Mesendoderm (in vitro differentiated cells): ENCODE measurements at regions not wholly inside any gene's neighbourhood (a gene's known extent, or its start where the extent isn't known, plus 50 kb on each side); places are given as distances from the start of the nearest gene placed in this dataset.

ENCODE experiments used
- DNase-seq: peaks from one replicate; pipeline ENCODE4 v3.0.0; 2013
- H2AK5ac ChIP-seq: 2 replicates; pipeline ENCODE4 v1.6.1; 2013; ENCODE audit warnings: low read length, inconsistent platforms
- H2BK120ac ChIP-seq: 2 replicates; pipeline ENCODE4 v1.6.1; 2013; ENCODE audit warnings: low read depth, mild to moderate bottlenecking, low read length, moderate library complexity, mixed read lengths
- H2BK15ac ChIP-seq: replicated peaks from 2 replicates; pipeline ENCODE4 v1.6.1; 2013; ENCODE audit warnings: low read depth, mild to moderate bottlenecking, moderate library complexity
- H2BK5ac ChIP-seq: 2 replicates; pipeline ENCODE4 v1.6.1; 2013; ENCODE audit warnings: low read length, inconsistent platforms
- H3K18ac ChIP-seq: 2 replicates; pipeline ENCODE4 v1.6.1; 2013; ENCODE audit warnings: mild to moderate bottlenecking, low read length, mixed read lengths
- H3K23ac ChIP-seq: one replicate; pipeline ENCODE4 v1.6.1; 2013; ENCODE audit warnings: low read length
- H3K27ac ChIP-seq: 2 replicates; pipeline ENCODE4 v1.5.1; 2013; ENCODE audit warnings: low read depth, mild to moderate bottlenecking, inconsistent platforms, low read length, moderate library complexity
- H3K27me3 ChIP-seq: 2 replicates; pipeline ENCODE4 v1.6.1; 2013; ENCODE audit warnings: low read length, control low read depth, mild to moderate bottlenecking, inconsistent platforms; ENCODE audit not compliant: insufficient read depth, poor library complexity
- H3K36me3 ChIP-seq: 2 replicates; pipeline ENCODE4 v1.6.1; 2013; ENCODE audit warnings: low read length, inconsistent platforms; ENCODE audit not compliant: control insufficient read depth, insufficient read depth
- H3K4ac ChIP-seq: one replicate; pipeline ENCODE4 v1.6.1; 2013; ENCODE audit warnings: low read depth, mild to moderate bottlenecking, low read length, moderate library complexity
- H3K4me1 ChIP-seq: 2 replicates; pipeline ENCODE4 v1.6.1; 2013; ENCODE audit warnings: low read depth, low read length, inconsistent platforms; ENCODE audit not compliant: control insufficient read depth
- H3K4me2 ChIP-seq: 2 replicates; pipeline ENCODE4 v1.6.1; 2013; ENCODE audit warnings: low read length
- H3K4me3 ChIP-seq: 2 replicates; pipeline ENCODE4 v1.5.1; 2013; ENCODE audit warnings: mild to moderate bottlenecking, low read length
- H3K56ac ChIP-seq: one replicate; pipeline ENCODE4 v1.6.1; 2013; ENCODE audit warnings: low read length
- H3K79me1 ChIP-seq: 2 replicates; pipeline ENCODE4 v1.6.1; 2013; ENCODE audit warnings: low read length, inconsistent platforms
- H3K79me2 ChIP-seq: 2 replicates; pipeline ENCODE4 v1.6.1; 2013; ENCODE audit warnings: mild to moderate bottlenecking, low read length; ENCODE audit not compliant: control insufficient read depth, insufficient read depth
- H3K9ac ChIP-seq: 2 replicates; pipeline ENCODE4 v1.6.1; 2013; ENCODE audit warnings: low read length, inconsistent platforms
- H4K5ac ChIP-seq: one replicate; pipeline ENCODE4 v1.6.1; 2013; ENCODE audit warnings: low read length
- H4K8ac ChIP-seq: one replicate; pipeline ENCODE4 v1.6.1; 2013; ENCODE audit warnings: low read depth, mild to moderate bottlenecking, control low read depth, low read length, moderate library complexity
- WGBS: extraction: QIAGEN DNeasy Blood & Tissue Kit; methylation state at CpG from one replicate; pipeline ENCODE4 v1.1.7; 2013; ENCODE audit warnings: low lambda C conversion rate, missing lambda C conversion rate; ENCODE audit not compliant: insufficient coverage; ENCODE audit errors: extremely low coverage; 5-methylcytosine and 5-hydroxymethylcytosine counted together

GRCh38 chr1:191905781-191906180 lies 252.5 kb upstream of the RGS18 start:
- no peaks in the 10 kb centered on the region for H3K27me3 ChIP-seq
- no peak overlapping the region for H2BK120ac ChIP-seq
- H4K5ac ChIP-seq, result no peak overlapping the region
- no peaks in the 10 kb centered on the region for H3K79me1 ChIP-seq
- H3K4ac ChIP-seq, result no peak overlapping the region
- H3K9ac ChIP-seq, result no peak overlapping the region
- no peak overlapping the region for H2BK15ac ChIP-seq
- no peak overlapping the region for H3K18ac ChIP-seq
- H3K4me3 ChIP-seq, result no peak overlapping the region
- H3K27ac ChIP-seq, result no peak overlapping the region
- H3K36me3 ChIP-seq, result no peaks in the 10 kb centered on the region
- H3K4me2 ChIP-seq, result no peak overlapping the region
- H3K23ac ChIP-seq, result no peak overlapping the region
- H2BK5ac ChIP-seq, result no peak overlapping the region
- H3K56ac ChIP-seq, result no peak overlapping the region
- no peak for DNase-seq
- H4K8ac ChIP-seq, result no peak overlapping the region
- no peaks in the 10 kb centered on the region for H3K79me2 ChIP-seq
- no peak overlapping the region for H2AK5ac ChIP-seq
- no peaks in the 10 kb centered on the region for H3K4me1 ChIP-seq
- WGBS, result no CpG with 5 or more reads among the region's 1 CpG

- H3K23ac ChIP-seq, result no peak overlapping the region
- H3K27ac ChIP-seq, result no peak overlapping the region
- H3K9ac ChIP-seq, result no peak overlapping the region
- H3K4me3 ChIP-seq, result no peak overlapping the region
- no peak for DNase-seq
- no peaks in the 10 kb centered on the region for H3K79me1 ChIP-seq
- no peak overlapping the region for H4K8ac ChIP-seq
- no peaks in the 10 kb centered on the region for H3K4me1 ChIP-seq
- H4K5ac ChIP-seq, result no peak overlapping the region
- no peak overlapping the region for H2AK5ac ChIP-seq
- H3K18ac ChIP-seq, result no peak overlapping the region
- no peak overlapping the region for H2BK120ac ChIP-seq
- whole genome bisulfite sequencing, result no CpG with 5 or more reads among the region's 2 CpGs
- no peak overlapping the region for H2BK5ac ChIP-seq
- H3K27me3 ChIP-seq, result no peaks in the 10 kb centered on the region
- no peak overlapping the region for H3K4me2 ChIP-seq
- H3K36me3 ChIP-seq, result no peaks in the 10 kb centered on the region
- H3K4ac ChIP-seq, result no peak overlapping the region
- H3K56ac ChIP-seq, result no peak overlapping the region
- no peak overlapping the region for H2BK15ac ChIP-seq
- H3K79me2 ChIP-seq, result no peaks in the 10 kb centered on the region
Observed at GRCh38 chr1:191907121-191907520, 251.1 kb upstream of the RGS18 start.

GRCh38 chr1:191910245-191910644 lies 248.0 kb upstream of the RGS18 start:
- H3K18ac ChIP-seq, result no peak overlapping the region
- no peak overlapping the region for H2AK5ac ChIP-seq
- no peak for DNase-seq
- no peak overlapping the region for H3K4me2 ChIP-seq
- H3K9ac ChIP-seq, result no peak overlapping the region
- H3K4ac ChIP-seq, result no peak overlapping the region
- H3K36me3 ChIP-seq, result no peaks in the 10 kb centered on the region
- no peaks in the 10 kb centered on the region for H3K27me3 ChIP-seq
- H3K79me2 ChIP-seq, result no peaks in the 10 kb centered on the region
- H2BK15ac ChIP-seq, result no peak overlapping the region
- H3K56ac ChIP-seq, result no peak overlapping the region
- H3K23ac ChIP-seq, result no peak overlapping the region
- H4K8ac ChIP-seq, result no peak overlapping the region
- no peak overlapping the region for H2BK120ac ChIP-seq
- H3K4me1 ChIP-seq, result no peaks in the 10 kb centered on the region
- H2BK5ac ChIP-seq, result no peak overlapping the region
- no peak overlapping the region for H3K4me3 ChIP-seq
- H3K79me1 ChIP-seq, result no peaks in the 10 kb centered on the region
- no peak overlapping the region for H4K5ac ChIP-seq
- no CpG with 5 or more reads among the region's 2 CpGs for WGBS
- no peak overlapping the region for H3K27ac ChIP-seq

GRCh38 chr1:191912517-191912916 lies 245.7 kb upstream of the RGS18 start:
- no peak overlapping the region for H3K56ac ChIP-seq
- H2AK5ac ChIP-seq, result no peak overlapping the region
- H2BK120ac ChIP-seq, result no peak overlapping the region
- H4K5ac ChIP-seq, result no peak overlapping the region
- H3K4ac ChIP-seq, result no peak overlapping the region
- no peaks in the 10 kb centered on the region for H3K4me1 ChIP-seq
- H3K79me1 ChIP-seq, result no peaks in the 10 kb centered on the region
- H3K23ac ChIP-seq, result no peak overlapping the region
- no peak overlapping the region for H3K4me3 ChIP-seq
- no peak overlapping the region for H3K27ac ChIP-seq
- H3K79me2 ChIP-seq, result no peaks in the 10 kb centered on the region
- H3K9ac ChIP-seq, result no peak overlapping the region
- no peaks in the 10 kb centered on the region for H3K36me3 ChIP-seq
- no peak overlapping the region for H2BK5ac ChIP-seq
- H4K8ac ChIP-seq, result no peak overlapping the region
- WGBS, result no CpG with 5 or more reads among the region's 1 CpG
- H3K4me2 ChIP-seq, result no peak overlapping the region
- H2BK15ac ChIP-seq, result no peak overlapping the region
- no peak for DNase-seq
- no peaks in the 10 kb centered on the region for H3K27me3 ChIP-seq
- H3K18ac ChIP-seq, result no peak overlapping the region

GRCh38 chr1:191913260-191913977 lies 244.8 kb upstream of the RGS18 start:
- Histone ChIP-seq H3K4me3 (no peak overlapping the region), H3K4ac (no peak overlapping the region), H3K4me1 (no peaks in the 10 kb centered on the region), H2BK15ac (no peak overlapping the region), H2AK5ac (no peak overlapping the region), H3K18ac (no peak overlapping the region), H3K79me2 (no peaks in the 10 kb centered on the region), H3K36me3 (no peaks in the 10 kb centered on the region), H4K5ac (no peak overlapping the region), H3K4me2 (no peak overlapping the region), H3K56ac (no peak overlapping the region), H3K23ac (no peak overlapping the region), H3K79me1 (no peaks in the 10 kb centered on the region), H4K8ac (no peak overlapping the region), H3K27me3 (no peaks in the 10 kb centered on the region), H2BK120ac (no peak overlapping the region), H3K9ac (no peak overlapping the region), H3K27ac (no peak overlapping the region), H2BK5ac (no peak overlapping the region)
- no peak for DNase-seq

- Histone ChIP-seq H3K79me2 (no peaks in the 10 kb centered on the region), H3K36me3 (no peaks in the 10 kb centered on the region), H3K4me1 (no peaks in the 10 kb centered on the region), H2AK5ac (no peak overlapping the region), H3K4me3 (no peak overlapping the region), H3K56ac (no peak overlapping the region), H4K8ac (no peak overlapping the region), H3K4me2 (no peak overlapping the region), H3K4ac (no peak overlapping the region), H3K18ac (no peak overlapping the region), H4K5ac (no peak overlapping the region), H3K27ac (no peak overlapping the region), H3K79me1 (no peaks in the 10 kb centered on the region), H3K27me3 (no peaks in the 10 kb centered on the region), H2BK120ac (no peak overlapping the region), H2BK5ac (no peak overlapping the region), H3K23ac (no peak overlapping the region), H2BK15ac (no peak overlapping the region), H3K9ac (no peak overlapping the region)
- WGBS, result no CpG with 5 or more reads among the region's 1 CpG
- peak; percentile 28 for DNase-seq
Observed at GRCh38 chr1:191929383-191929782, 228.9 kb upstream of the RGS18 start.
